A172 (cell line): ENCODE measurements at regions not wholly inside any gene's neighbourhood (a gene's known extent, or its start where the extent isn't known, plus 50 kb on each side); places are given as distances from the start of the nearest gene placed in this dataset.

Experiments
- DNase-seq: peaks from one replicate; pipeline ENCODE4 v3.0.0-alpha.2; 2015; ENCODE audit warnings: low spot score

DNA sequence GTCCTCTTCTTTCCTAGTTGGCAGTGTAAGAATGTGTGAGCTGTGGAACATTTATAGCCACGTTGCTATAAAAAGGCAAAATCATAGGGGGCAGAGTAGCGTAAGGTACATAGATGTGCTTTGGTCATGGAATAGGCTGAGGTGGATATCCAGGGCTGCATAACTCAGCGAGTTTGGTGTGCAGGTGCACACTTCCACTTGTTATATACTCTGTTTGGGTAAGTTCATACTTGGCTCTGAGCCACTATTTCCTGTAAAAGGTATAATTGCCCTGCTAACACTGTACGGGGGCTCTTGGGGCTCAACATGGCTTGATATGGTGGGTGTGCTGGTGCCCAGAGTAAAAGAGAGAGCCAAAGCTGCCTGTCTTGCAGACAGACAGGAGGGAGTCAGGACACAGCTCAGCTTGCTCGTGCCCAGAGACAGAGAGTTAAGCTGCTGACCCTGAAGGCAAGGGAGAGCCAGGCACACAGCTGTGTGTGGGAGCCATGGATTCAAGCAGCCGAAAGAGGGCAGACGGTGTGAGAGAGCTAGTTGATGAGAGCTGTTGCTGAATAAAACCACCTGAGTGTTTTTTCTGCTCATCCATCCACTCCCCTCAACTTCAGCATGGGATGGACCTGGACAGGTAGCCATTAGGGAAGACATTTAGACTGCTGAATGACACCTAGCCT is 126.7 kb downstream of the DKK1 start:
- no peak for DNase-seq

DNA sequence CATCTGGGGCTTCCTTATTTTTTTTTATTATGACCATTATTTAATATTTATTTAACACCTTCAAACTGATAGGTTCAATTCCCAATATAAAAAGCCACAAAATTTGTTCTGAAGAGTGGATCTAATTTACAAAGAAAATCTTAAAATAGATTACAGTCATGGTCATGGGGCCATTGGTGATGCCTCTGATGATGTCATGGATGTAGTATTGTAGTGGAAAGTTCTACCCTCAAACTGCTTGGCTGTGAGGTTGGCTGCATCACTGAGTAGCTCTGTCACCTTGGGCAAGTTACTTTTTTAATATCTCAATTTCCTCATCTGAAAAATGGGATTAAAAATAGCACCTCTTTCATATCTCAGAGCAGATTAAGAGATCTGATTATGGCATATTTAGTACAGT is 128.5 kb downstream of the DKK1 start:
- peak; percentile 72 for DNase-seq

DNA sequence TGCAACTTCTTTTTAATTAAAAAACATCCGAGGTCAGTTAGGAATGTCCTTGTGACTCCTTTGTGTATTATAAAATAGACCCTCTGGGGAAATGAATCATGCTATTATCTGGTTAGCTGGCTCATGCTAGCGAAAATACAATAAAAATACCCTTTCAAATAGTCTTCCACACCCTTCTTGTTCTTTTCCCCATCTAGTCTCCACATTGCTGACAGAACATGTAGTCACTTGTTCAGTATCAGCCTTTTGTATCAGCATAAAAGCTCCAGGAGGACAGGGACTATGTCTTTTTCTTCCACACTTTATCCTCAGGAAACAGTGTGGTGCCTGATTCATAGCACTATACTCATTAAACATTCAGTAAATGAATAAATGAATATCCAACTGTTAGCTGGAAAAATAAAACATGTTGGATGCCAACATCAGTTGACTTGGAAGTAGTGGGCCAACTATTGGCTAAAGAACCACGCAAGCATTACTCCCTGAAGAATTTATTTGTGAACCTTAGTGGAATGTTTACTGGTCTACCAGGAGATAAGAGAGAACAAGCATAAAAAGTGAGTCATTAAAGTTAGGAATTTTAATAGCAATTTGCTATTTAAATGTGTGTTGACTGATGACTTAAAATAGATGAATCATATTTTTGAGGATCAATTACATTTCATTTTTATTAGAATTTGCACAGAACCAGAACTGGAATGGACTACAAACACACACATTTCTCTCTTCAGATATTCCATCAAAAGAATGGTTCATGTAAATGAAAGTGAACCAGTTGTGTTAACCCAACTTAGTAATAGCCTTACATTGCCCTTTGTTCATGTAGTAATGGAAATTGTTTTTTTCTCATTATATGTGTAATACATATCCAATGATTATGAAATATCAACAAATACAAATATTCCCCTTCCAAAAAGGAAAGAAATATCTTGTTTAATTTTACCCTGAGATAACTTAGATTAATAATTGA is 129.6 kb downstream of the DKK1 start:
- peak; percentile 93 for DNase-seq

DNA sequence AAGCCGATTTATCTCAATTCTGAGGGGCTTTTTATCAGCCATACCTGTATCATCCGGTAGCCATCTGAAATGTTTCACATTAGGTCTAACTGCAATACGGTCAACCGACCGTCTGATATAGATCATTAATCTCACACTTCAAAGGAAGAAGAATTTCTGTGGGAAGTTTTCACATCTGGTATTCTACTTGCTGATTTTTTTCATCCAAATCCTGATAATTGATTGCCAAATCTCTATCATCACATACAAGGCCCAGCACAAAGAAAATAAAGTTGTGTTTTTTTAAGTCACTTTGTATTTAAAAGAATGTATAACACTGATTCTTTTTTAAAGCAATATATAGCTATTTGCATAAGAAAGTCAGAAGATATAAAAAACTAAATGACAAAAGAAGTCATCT is 132.3 kb downstream of the DKK1 start:
- peak; percentile 8 for DNase-seq

DNA sequence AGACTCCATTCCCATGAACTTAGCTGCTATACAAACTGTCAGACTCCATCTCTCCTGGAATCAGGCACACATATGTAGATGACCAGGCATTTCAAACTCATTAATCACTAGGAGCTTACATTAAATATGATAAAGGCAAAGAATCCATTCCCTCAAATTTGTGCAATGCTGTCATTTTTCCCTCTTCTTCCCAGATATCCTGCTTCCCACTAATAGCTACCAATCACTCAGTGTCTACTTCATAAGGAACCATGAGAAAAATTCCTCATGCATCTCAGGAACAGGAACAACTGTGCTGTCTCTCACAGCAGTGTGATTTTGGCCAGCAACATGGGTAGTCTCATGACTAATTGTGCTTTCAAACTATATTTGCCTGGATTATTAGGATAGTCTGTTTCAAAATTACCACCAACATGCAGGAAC is 133.9 kb downstream of the DKK1 start:
- peak; percentile 52 for DNase-seq

DNA sequence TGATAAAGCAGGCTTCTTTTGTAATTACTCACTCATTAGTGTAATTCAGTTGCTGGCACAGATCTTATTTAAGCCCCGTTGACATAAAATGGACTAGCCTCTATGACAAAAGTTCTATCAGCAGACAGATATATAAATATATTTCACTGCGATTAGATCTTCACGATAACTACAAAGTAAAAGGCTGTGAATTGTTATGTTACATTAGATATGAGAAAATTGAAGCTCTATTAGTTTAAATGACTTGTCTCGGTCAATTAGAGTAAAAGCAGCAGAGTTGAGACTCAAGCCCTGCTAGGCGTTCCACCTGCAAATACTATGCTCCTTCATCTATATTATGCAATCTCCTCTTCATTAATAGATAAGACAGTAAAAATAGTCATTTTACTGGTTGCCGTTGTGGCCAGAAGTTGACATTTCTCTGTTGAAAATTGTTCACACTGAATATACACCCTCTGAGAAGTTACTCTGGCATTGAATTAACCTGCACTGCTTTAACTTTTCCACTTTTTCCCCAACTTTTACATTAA is 136.7 kb downstream of the DKK1 start:
- DNase-seq, result no peak

DNA sequence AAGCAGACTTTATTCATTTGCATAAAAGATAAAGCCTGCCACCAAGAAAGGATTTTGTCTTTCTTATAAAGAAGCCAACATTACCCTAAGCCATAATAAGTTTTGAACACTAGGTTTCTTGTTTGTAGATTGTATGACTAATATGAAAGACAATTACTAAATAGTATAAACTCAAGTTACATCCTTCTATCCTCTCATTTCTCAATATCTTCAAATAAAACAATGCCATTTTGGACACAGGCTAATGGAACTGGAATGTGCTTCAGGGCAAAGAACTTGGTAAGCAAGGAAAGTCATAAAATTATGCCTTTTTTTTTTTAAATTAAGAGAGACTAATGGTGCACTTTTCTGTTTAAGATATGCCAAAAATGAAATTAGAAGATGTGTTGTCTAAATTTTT is 137.7 kb downstream of the DKK1 start:
- no peak for DNase-seq

DNA sequence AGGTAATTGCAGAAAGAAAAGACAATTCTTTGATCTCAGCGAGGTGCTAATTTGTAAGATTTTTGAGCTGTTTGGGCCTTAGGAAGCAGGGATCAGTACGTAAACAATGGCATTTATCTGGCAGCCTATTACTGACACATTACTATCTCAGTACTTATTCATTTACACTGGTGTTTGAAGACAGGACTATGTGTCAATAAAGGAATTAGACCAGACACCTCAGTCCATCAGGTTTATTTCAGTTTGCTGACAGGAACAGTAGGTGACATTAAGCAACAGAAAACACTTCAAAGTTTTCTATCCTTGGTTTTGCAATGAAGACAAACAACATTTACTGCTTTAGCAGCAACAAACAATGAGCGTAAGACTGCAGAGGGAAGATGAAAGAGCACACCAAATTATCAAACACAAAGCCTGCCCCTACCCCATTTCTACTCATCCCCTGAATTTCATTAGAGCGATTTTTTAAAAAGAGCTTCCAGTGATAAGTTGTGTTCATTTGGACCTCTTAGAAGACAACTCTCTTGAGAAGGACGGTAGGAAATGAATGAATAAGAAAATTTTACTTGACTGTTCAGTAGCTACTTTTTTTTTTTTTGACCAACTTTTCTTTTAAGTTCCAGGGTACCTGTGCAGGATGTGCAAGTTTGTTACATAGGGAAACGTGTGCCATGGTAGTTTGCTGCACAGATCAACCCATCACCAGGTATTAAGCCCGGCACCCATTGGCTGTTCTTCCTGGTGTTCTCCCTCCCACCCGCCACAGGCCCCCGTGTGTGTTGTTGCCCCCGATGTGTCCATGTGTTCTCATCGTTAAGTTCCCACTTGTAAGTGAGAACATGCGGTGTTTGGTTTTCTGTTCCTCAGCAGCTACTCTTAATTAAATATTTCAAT is 138.8 kb downstream of the DKK1 start:
- DNase-seq, result peak; percentile 52

DNA sequence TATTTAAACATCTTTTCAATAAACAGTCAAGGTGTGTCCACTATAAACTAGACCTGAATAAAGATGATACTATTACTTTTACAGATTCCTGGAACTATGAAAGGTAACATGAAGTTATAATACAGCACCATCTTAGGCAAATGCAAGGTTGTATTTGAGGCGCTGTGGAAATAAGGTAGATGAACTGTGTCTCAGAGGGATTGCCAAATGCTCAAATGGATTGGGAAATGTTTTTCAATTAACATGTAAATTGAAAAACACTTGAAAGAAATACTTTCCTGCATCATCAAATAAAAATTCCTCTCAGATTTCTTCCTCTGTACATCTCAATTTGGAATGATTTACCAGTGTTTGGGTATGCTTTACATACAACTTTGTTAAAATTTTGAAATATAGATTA is 139.4 kb downstream of the DKK1 start:
- DNase-seq, result no peak

DNA sequence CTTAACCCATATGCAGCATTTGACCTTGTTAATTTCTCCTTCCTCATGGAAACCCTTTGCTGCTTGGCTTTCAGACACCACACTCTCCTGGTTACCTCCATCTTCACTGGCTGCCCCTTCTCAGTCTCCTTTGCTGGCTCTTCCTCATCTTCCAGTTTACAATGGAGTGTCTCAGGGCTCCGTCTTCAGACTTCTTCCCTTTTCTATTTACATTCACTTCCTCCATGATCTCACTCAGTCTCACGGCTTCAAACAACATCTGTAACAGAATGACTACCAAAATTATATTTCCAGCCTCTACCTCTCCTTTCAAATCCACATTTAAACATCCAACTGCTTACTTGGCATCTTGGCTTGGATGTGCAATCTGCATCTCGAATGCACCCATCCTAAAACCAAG is 140.4 kb downstream of the DKK1 start:
- no peak for DNase-seq

DNA sequence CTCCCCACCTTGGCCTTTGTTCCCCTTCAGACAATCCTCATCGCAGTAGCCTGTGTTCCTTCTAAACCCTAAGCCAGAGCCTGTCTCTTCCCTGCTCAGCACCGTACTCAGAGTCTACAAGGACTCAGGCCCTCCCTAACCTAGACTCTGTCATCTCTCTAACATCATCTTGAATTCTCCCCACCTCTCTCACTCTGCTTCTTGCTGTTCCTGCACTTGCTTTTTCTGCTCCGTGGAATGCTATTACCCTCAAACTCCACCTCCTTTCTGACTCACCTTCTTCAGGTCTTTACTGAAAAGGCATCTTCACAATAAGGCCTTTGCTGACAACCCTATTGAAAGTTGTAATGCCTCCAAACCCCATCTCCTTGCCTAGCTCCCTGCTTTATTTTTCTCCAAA is 141.0 kb downstream of the DKK1 start:
- peak; percentile 94 for DNase-seq

DNA sequence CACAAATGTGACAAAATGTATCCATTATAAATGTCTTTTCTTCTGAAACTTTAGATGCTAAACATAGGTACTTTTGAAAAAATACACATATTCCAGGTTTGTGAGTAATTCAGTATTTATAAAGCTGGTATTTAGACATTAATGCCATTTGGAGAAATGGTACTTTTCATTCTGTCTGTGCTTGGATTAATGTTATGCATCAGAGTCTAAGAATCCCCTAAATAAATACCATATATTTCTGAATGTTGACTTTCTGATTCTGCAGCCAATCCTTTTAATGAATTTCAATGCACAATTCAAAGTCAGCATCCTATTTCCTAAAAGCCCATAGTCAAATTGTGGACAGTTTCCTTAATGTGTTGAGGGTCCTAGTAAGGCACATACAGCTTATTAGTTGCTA is 145.0 kb downstream of the DKK1 start:
- no peak for DNase-seq

DNA sequence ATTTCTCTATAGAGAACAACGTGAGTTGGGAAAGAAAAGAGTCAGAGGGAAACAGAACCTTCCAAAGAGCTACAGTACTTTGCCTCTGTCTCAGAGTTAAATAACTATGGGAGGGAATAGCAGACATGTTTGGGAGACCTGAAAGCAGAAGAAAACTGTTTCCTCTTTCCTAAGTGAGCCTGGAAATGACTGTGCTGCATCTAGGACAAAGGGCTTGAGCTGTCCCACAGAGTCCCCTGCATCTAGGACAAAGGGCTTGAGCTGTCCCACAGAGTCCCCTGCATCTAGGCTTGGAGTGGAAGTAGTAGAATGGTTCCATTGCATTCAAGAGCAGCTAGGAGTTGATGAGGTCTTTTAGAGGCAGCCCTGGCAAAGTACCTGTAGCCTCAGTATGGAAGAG is 149.7 kb downstream of the DKK1 start:
- no peak for DNase-seq

DNA sequence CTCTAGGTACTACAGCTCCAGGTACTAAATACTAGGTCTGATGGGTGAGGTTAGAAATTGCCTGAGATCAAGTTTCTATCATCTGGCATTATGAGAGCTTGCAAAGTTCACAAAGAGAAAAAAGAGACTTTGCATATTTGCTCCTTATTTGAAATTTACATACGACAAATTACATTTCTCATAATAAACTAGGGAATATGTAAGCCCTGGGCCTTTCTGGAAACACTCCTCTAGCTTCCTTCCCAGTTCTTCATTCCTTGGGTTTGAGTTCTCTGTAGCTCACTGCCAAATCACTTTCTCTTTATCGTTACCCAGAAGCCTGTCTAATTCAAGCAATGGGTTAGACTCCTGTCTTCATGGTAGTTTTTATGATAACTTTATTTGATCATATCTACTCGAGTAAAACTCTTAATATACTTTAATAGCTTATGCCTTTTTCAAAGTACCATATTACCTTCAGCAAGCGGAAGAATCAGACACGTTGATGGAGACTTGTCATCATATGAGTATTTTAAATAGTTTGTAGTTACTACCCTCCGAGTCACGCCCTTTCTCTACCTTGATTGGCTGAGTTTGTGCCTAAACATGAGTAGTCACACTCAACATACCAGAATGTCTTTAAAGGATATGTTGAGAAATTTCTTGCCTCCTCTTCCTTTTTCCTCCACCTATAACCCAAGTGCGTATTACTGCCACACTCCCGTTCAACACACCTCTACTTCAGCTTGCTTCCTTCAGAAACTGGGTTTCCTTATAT is 150.5 kb downstream of the DKK1 start:
- DNase-seq, result no peak

DNA sequence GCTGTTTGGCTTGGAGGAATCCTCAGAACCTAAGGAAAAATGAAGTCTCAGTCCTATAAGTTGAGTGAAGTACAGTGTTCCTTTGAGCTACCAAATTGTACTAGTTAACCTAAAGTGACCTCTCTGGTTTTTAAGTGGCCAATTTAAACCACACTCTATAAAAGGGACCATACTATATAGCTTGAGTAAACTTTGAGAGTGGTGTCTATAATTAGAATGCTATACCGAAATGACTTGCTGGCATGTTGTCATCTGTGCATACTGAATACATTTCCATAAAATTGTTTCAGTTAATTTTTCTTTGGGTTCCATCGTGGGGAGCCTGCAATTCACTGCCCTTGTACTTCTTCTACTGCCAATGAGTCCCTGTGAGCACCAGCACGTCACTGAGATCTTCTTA is 151.1 kb downstream of the DKK1 start:
- no peak for DNase-seq

DNA sequence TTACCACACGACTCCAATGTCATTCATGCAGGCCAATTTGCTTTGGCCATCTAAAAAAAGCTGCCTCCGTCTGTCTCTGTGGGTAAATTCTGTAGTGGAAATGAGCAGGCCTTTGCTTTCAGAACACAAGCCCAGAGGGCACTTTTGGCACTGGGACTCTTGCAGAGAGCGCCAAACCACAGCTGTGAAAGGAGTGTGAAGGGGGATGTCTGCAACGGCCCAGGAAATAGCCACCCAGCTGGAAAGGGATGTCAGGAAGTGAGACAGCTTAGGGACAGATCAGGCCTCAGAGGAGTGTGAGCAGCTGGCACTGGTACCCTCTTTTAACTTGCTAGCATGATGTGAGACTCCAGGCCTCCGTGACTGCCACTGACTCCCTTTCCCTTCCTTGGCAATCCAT is 152.4 kb downstream of the DKK1 start:
- DNase-seq, result no peak

DNA sequence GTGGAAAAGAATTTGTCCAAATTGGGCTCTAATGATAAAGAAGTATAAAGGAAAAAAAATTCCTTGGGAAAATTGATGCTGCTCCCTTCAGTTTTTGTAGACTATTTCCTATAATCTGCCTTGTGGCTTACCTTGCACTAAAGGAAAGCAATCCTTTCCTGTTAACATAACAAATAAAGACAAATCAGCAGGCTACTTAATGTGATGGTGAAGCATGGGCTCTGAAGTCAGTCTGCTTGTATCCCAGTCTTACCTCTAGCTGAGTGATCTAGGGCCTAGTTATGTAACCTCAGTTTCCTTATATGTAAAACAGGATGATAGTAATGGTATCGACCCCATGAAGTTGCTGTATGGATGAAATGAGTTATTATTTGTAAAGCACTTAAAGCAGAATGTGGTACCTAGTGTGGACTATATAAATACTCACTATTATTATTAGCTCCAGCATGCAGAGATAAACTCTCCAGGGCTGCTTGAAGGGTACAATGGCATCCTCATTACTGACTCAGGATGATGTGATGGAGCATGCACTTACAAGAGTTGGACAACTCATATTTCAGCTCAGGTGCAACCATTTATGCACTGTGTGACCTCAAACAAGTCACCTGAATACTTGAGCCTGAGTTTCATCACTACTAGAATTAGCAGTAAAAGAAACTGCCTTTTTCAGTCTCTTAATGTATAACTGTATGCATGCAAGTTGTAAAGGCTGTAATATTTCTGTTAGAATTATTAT is 156.1 kb downstream of the DKK1 start:
- DNase-seq, result no peak

DNA sequence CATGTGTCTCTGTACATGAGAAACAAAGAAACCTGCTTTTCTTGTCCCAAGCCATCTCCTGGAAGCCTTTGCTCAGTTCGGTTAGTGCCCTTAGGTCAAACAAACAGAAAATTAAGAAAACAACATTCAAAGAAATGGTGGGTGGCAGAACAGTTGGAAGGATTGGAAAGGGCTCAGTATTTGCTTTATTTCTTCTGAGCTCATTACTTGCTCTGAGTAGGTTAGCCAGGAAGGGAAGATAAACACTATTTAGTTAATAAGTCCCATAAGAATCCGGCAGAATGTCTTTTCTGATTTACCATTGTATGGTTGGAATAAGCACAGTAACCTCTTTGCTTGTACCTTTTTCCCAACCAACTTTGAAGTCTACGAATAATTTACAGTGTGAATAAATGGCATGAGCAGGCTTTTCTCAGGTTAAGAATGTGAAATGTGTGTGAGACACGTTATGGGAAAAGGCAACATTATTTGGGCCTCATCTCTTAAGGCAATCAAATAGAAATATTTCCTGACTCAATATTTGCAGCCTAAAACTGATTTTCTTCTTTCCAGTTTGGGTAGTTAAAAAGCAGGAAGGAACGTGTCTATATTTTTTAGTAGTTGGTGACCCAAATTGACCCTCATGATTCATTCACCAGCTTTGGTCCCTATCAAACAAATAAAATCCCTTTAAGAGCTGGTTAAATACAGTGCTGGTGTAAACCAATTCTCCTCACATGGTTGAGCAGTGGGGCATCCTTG is 158.5 kb downstream of the DKK1 start:
- DNase-seq, result no peak

DNA sequence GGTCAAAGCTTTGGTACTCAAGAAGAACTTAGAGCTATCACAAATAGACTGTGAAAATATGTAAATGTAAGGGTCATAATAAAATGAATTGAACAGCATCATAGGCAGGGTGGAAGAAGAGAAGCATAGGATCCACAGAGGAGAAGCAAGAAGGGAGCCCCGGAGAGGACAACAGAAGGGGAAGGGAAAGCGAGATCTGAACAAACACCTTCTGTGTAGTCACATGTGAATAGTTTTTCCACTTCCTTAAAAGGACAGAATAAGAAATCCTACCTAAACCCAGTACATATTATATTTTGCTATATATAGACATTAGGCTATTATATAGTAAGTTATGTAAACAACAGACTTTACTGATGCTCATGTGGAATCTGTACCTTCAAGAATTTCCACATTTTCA is 160.2 kb downstream of the DKK1 start:
- no peak for DNase-seq

DNA sequence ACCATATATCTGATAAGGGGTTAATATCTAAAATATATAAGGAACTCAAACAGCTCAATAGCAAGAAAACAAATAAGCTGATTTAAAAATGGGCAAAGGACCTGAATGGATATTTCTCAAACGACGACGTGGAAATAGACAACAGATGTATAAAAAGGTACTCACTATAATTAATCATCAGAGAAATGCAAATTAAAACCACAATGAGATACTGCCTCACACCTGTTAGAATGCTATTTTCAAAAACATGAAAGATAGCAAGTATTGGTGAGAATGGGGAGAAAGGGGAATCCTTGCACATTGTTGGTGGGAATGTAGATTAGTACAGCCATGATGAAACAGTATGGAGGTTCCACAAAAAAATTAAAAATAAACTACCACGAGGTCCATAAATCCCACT is 163.2 kb downstream of the DKK1 start:
- no peak for DNase-seq
